Mucosa of descending colon (tissue), 3 donors: ENCODE measurements at regions not wholly inside any gene's neighbourhood (a gene's known extent, or its start where the extent isn't known, plus 50 kb on each side); places are given as distances from the start of the nearest gene placed in this dataset.

Experiments
- ATAC-seq: fragments of 200-7000 bp; cut with Tn5 transposase; one replicate; pipeline ENCODE4 v1.9.1; 2020; ENCODE audit warnings: mild to moderate bottlenecking, moderate library complexity
- DNase-seq, 3 donors: peaks; one replicate each; pipeline ENCODE4 v3.0.0-alpha.2; 2020
- H3K36me3 ChIP-seq: fragments of 200-600 bp; one replicate; pipeline ENCODE4 v1.8.0; 2021; ENCODE audit warnings: low read depth, mild to moderate bottlenecking
- H3K4me1 ChIP-seq: fragments of 200-600 bp; one replicate; pipeline ENCODE4 v1.8.0; 2021; ENCODE audit warnings: low read depth, mild to moderate bottlenecking
- H3K4me3 ChIP-seq: fragments of 200-600 bp; one replicate; pipeline ENCODE4 v1.8.0; 2021; ENCODE audit warnings: mild to moderate bottlenecking
- H3K9me3 ChIP-seq: fragments of 200-600 bp; one replicate; pipeline ENCODE4 v1.8.0; 2021; ENCODE audit warnings: mild to moderate bottlenecking
- intact Hi-C, 2 donors: fragments of 100-400 bp; cut with DNase I in 1 of 2; cut with micrococcal nuclease in 1 of 2; formaldehyde crosslinking; loops; one replicate each; pipeline versions ENCODE4 v1.11.0 to v1.11.1; 2022; cut with DNase I, micrococcal nuclease
- TF ChIP-seq, protein P1 (sequence below): fragments of 200-600 bp; IDR thresholded peaks from one replicate; pipeline ENCODE4 v1.8.0; 2022; ENCODE audit warnings: antibody characterized with exemption, mild to moderate bottlenecking
- donor health status: DM: no; HTN: no; CAD: no; lungs with moderate emphysema.
- donor health status: DM: no; HTN: no; CAD: no.
- donor health status: DM: no; HTN: yes; CAD: no.

DNA sequence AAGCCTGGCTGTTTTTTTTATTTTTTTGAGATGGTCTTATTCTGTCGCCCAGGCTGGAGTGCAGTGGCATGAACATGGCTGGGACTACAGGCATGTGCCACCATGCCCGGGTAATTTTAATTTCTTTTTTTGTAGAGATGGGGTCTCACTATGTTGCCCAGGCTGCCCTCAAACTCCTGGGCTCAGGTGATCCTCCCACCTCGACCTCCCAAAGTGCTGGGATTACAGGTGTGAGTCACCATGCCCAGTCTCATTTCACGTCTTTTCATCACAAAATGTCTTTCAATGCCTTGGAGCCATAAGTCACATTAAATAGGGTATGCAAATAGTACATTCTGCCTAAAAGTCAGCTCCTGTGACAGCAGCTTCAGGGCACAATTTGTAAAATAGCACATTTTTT is 52.8 kb downstream of the SOX2 start:
- H3K9me3 ChIP-seq: no peaks in the 10 kb centered on the region
- no peak overlapping the region for H3K4me3 ChIP-seq
- DNase-seq: no peak
- intact Hi-C loops: no loop called here
- no peaks in the 10 kb centered on the region for H3K4me1 ChIP-seq
- H3K36me3 ChIP-seq: no peaks in the 10 kb centered on the region
- ATAC-seq: no peak
- TF ChIP-seq, protein P1, sequence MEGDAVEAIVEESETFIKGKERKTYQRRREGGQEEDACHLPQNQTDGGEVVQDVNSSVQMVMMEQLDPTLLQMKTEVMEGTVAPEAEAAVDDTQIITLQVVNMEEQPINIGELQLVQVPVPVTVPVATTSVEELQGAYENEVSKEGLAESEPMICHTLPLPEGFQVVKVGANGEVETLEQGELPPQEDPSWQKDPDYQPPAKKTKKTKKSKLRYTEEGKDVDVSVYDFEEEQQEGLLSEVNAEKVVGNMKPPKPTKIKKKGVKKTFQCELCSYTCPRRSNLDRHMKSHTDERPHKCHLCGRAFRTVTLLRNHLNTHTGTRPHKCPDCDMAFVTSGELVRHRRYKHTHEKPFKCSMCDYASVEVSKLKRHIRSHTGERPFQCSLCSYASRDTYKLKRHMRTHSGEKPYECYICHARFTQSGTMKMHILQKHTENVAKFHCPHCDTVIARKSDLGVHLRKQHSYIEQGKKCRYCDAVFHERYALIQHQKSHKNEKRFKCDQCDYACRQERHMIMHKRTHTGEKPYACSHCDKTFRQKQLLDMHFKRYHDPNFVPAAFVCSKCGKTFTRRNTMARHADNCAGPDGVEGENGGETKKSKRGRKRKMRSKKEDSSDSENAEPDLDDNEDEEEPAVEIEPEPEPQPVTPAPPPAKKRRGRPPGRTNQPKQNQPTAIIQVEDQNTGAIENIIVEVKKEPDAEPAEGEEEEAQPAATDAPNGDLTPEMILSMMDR: no peak

DNA sequence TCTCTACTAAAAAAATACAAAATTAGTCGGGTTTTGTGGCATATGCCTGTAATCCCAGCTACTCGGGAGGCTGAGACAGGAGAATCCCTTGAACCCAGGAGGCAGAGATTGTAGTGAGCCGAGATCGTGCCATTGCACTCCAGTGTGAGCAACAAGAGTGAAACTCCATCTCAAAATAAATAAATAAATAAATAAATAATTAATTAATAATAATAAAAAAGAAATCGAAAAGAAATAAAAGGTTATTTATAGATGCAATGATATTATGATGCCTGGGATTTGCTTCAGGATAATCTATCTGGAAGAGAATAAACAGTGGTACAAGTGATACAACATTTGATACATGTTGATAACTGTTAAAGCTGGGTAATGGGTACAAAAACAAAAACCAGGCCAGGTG is 58.6 kb downstream of the SOX2 start:
- Histone ChIP-seq H3K4me3 (no peak overlapping the region), H3K4me1 (no peaks in the 10 kb centered on the region), H3K36me3 (no peaks in the 10 kb centered on the region), H3K9me3 (no peaks in the 10 kb centered on the region)
- DNase-seq (no peak), ATAC-seq (no peak)
- TF ChIP-seq, protein P1: no peak
- intact Hi-C loops: no loop called here

DNA sequence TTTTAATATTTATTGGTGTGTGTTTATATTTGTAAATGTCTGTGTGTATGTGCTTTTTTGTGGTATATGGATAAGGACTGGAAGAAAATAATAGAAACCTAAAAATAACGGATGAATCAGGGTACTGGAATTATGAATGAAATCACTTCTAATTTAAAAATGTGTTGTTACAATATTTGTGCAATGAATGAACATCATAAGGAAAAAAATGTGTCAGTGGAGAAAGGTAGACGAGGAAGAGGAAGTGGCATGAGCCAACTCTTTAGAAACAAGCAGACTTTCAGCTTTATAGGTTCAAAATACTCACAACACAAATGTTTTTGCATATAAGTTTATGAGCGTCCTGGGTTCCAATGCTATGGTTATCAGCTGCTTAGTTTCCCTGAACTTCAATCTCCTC is 59.4 kb downstream of the SOX2 start:
- ATAC-seq (no peak), DNase-seq (no peak)
- H3K9me3 ChIP-seq: no peaks in the 10 kb centered on the region
- H3K36me3 ChIP-seq: no peaks in the 10 kb centered on the region
- H3K4me3 ChIP-seq: no peak overlapping the region
- TF ChIP-seq, protein P1: no peak
- H3K4me1 ChIP-seq: no peaks in the 10 kb centered on the region
- intact Hi-C loops: no loop called here

DNA sequence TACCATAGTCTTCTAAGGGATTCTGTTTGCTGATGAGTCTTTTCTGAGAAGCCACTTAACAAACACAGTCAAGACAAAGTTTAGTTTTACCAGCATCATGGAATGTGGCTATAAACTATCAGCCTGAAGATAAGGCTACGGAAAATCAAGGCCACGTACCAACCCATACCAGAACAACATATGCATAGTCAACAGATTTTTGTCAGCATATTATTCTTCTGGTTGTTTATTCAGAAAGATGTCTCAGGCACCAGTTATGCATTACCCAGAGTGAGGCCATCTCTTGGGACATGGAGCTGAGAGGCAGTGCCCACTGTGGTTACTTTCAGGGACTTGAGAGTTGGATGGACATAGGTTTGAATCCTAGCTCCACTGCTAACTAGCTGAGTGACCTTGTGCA is 60.4 kb downstream of the SOX2 start:
- Histone ChIP-seq H3K4me1 (no peaks in the 10 kb centered on the region), H3K4me3 (no peak overlapping the region), H3K36me3 (no peaks in the 10 kb centered on the region), H3K9me3 (no peaks in the 10 kb centered on the region)
- TF ChIP-seq, protein P1: no peak
- intact Hi-C loops: no loop called here
- DNase-seq (no peak), ATAC-seq (no peak)

DNA sequence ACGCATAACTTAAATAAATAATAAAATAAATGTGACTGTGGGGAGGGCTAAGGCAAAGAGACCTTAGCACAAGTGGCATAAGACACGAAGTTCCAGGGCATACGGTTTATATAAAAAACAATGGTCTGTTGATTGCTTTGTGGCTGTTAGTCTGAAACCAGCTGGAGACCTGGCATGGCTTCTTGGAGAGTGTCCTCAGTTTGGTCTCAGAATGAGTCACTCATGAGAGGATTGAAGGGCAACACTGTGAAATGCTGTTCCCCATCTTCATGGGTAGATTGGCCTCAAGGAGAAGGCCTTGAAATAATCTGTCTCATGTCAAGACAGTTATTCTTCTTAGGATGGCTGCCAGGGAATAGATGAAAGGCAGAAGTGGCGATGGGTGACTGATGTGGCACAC is 62.2 kb downstream of the SOX2 start:
- H3K36me3 ChIP-seq: no peaks in the 10 kb centered on the region
- intact Hi-C loops: no loop called here
- ATAC-seq (no peak), DNase-seq (no peak)
- no peak overlapping the region for H3K4me3 ChIP-seq
- H3K9me3 ChIP-seq: no peaks in the 10 kb centered on the region
- TF ChIP-seq, protein P1: no peak
- H3K4me1 ChIP-seq: no peaks in the 10 kb centered on the region

DNA sequence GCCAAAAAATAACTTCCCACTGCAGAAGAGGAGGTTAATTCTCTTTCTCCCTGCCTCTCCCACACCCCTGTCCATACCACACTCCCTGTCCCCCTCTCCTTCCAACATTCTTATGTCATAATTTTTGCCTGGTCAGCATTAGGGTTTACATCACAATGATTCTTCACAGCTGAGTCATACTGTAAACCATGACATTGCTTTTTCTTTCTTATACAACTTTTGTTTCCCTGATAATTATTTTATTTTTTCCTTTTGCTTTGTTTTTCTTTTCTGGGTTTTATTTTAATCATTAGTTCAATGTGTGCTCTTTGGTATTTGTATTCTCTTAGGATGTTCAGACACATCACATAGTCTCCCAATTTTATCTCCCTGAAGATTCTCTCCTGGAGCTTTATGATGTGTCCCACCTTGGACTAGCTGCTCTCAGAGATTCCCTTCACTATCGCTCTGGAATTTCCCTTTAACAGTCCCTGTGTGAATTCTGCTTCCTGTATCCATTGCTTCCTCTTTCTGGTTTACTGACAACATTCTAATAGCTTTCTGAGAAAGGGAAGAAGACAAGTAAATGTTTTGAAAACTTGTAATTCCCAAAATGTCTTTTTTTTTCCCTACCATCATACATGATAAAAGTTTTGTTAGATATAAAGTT is 70.7 kb downstream of the SOX2 start:
- DNase-seq (no peak), ATAC-seq (no peak)

More for the DNA sequence above, 70.7 kb downstream of the SOX2 start:
- Histone ChIP-seq H3K4me3 (no peak overlapping the region), H3K9me3 (no peaks in the 10 kb centered on the region), H3K4me1 (no peaks in the 10 kb centered on the region), H3K36me3 (no peaks in the 10 kb centered on the region)
- TF ChIP-seq, protein P1: no peak
- intact Hi-C loops: no loop called here
